ENCODE measurements at regions not wholly inside any gene's neighbourhood (a gene's known extent, or its start where the extent isn't known, plus 50 kb on each side); places are given as distances from the start of the nearest gene placed in this dataset.

GRCh38 chr2:64716569-64716968 lies 62.9 kb upstream of the SERTAD2 start:
- Histone ChIP-seq H3K9ac (ENCODE audit: low read length) (no peak overlapping the region), H3K4me1 (ENCODE audit: low read length) (no peaks in the 10 kb centered on the region), H3K79me2 (ENCODE audit: low read length) (0 out of 2 replicates have a peak, but pooled peaks cover 3% of the 10 kb centered on the region), H3K9me3 (replicated peaks; ENCODE audit: insufficient read depth, low read length) (no peaks in the 10 kb centered on the region), H3K9me2 (replicated peaks; ENCODE audit: insufficient read depth, low read length) (no peaks in the 10 kb centered on the region), H3F3A (ENCODE audit: insufficient read depth, low read length) (no peaks in the 10 kb centered on the region), H3K36me3 (replicated peaks; ENCODE audit: insufficient read depth, low read length) (no peaks in the 10 kb centered on the region), H3K4me2 (ENCODE audit: low read depth, low read length) (no peak overlapping the region), H2AFZ (ENCODE audit: low read length) (no peak overlapping the region), H3K27ac (ENCODE audit: low read length) (no peak overlapping the region), H4K20me1 (ENCODE audit: insufficient read depth, low read length) (no peaks in the 10 kb centered on the region), H3K27me3 (replicated peaks; ENCODE audit: insufficient read depth, low read length) (no peaks in the 10 kb centered on the region), H3K4me3 (ENCODE audit: low read length) (no peak overlapping the region)
- TF ChIP-seq EZH2 (optimal IDR thresholded peaks at IDR 0.05; ENCODE audit: low read depth, low read length), result no peak
- TF ChIP-seq EZH2phosphoT487 (IDR thresholded peaks at IDR 0.05; ENCODE audit: low read length), result no peak
- TF ChIP-seq, protein P1, sequence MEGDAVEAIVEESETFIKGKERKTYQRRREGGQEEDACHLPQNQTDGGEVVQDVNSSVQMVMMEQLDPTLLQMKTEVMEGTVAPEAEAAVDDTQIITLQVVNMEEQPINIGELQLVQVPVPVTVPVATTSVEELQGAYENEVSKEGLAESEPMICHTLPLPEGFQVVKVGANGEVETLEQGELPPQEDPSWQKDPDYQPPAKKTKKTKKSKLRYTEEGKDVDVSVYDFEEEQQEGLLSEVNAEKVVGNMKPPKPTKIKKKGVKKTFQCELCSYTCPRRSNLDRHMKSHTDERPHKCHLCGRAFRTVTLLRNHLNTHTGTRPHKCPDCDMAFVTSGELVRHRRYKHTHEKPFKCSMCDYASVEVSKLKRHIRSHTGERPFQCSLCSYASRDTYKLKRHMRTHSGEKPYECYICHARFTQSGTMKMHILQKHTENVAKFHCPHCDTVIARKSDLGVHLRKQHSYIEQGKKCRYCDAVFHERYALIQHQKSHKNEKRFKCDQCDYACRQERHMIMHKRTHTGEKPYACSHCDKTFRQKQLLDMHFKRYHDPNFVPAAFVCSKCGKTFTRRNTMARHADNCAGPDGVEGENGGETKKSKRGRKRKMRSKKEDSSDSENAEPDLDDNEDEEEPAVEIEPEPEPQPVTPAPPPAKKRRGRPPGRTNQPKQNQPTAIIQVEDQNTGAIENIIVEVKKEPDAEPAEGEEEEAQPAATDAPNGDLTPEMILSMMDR (IDR thresholded peaks at IDR 0.05; ENCODE audit: low read length), result no peak
- DNase-seq, result no peak

DNA sequence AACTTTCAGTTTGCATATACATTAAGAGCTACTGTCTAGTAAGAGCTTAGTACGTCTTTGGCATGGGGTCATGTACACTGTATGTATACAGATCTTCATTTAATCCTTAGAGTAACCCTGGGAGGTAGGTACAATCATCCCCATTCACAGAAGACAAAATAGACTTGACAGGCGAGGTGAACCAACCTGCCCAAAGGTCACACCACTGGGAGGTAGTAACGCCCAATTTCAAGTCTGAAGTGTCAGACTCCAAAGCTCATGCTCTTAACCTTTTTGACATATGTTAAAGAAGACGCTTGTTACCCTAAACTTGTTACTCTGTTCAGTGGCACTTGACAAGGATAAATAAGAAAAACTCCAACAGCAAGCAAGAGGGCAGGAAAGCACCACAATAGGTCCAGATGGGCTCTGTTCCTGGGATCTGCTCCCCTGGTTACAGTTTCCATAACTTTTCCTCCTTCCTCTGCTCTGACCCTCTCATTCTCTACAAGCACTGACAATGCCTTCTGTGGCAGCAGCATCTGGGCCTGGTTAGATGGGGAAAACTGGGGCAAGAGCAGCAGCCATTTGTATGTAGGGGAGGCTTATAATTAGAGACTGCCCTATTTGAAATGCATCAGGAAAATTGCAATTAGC lies 64.7 kb upstream of the SERTAD2 start:
- Histone ChIP-seq H4K20me1 (ENCODE audit: insufficient read depth, low read length) (no peaks in the 10 kb centered on the region), H3F3A (ENCODE audit: insufficient read depth, low read length) (no peaks in the 10 kb centered on the region), H3K79me2 (ENCODE audit: low read length) (0 out of 2 replicates have a peak, but pooled peaks cover 3% of the 10 kb centered on the region), H3K27me3 (replicated peaks; ENCODE audit: insufficient read depth, low read length) (no peaks in the 10 kb centered on the region), H3K4me3 (ENCODE audit: low read length) (no peak overlapping the region), H3K4me2 (ENCODE audit: low read depth, low read length) (no peak overlapping the region), H3K36me3 (replicated peaks; ENCODE audit: insufficient read depth, low read length) (no peaks in the 10 kb centered on the region), H3K9me2 (replicated peaks; ENCODE audit: insufficient read depth, low read length) (no peaks in the 10 kb centered on the region), H2AFZ (ENCODE audit: low read length) (no peak overlapping the region), H3K9me3 (replicated peaks; ENCODE audit: insufficient read depth, low read length) (no peaks in the 10 kb centered on the region), H3K9ac (ENCODE audit: low read length) (no peak overlapping the region), H3K27ac (ENCODE audit: low read length) (no peak overlapping the region), H3K4me1 (ENCODE audit: low read length) (no peaks in the 10 kb centered on the region)
- TF ChIP-seq EZH2phosphoT487 (IDR thresholded peaks at IDR 0.05; ENCODE audit: low read length) (no peak), EZH2 (optimal IDR thresholded peaks at IDR 0.05; ENCODE audit: low read depth, low read length) (no peak)
- TF ChIP-seq, protein P1 (IDR thresholded peaks at IDR 0.05; ENCODE audit: low read length), result no peak
- no peak for DNase-seq

DNA sequence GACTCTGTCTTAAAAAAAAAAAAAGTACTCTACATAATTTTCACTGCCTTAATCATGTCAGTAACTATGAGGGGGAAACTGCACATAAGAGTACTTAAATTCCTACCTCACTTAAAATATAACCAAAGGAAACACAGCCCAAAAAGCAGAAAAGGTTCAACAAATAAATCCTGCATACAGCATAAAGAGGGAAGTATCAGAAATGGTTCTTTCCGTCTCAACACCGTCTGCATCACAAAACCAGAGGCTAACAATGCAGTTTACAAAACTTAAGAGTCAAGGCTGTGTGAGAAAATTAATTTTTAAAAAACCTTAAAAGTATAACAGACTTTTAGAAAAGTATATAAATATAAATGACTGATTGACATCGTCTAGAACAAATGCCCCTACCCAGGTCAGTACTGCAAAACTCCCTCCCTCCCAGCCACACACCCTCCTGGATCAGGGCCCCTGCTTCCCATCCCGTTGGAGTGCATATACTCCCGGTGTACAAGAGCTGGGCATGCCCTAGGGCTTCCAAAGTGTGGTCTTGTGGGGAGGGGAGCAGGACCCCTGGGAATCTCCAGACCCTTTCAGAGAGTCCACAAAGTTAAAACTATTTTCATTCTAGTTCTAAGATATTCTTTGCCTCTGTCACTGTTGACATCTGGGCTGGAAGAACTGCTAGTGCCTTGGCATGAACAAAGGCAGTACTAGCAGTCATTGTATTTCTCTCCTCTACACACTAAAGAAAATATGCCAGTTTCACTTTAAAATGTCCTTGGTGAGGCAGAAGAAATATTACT lies 67.0 kb upstream of the SERTAD2 start:
- no peaks in the 10 kb centered on the region for H4K20me1 ChIP-seq (ENCODE audit: insufficient read depth, low read length)
- no peaks in the 10 kb centered on the region; the same call in 1 of the 2 replicates for H3K79me2 ChIP-seq (ENCODE audit: low read length)
- DNase-seq, result no peak
- H3K4me1 ChIP-seq (ENCODE audit: low read length), result no peaks in the 10 kb centered on the region
- TF ChIP-seq, protein P1 (IDR thresholded peaks at IDR 0.05; ENCODE audit: low read length), result no peak
- no peak for TF ChIP-seq EZH2phosphoT487 (IDR thresholded peaks at IDR 0.05; ENCODE audit: low read length)
- TF ChIP-seq EZH2 (optimal IDR thresholded peaks at IDR 0.05; ENCODE audit: low read depth, low read length), result no peak
- H3K9ac ChIP-seq (ENCODE audit: low read length), result no peak overlapping the region
- H3F3A ChIP-seq (ENCODE audit: insufficient read depth, low read length), result no peaks in the 10 kb centered on the region
- no peaks in the 10 kb centered on the region for H3K27me3 ChIP-seq (replicated peaks; ENCODE audit: insufficient read depth, low read length)
- H3K9me2 ChIP-seq (replicated peaks; ENCODE audit: insufficient read depth, low read length), result no peaks in the 10 kb centered on the region
- H3K36me3 ChIP-seq (replicated peaks; ENCODE audit: insufficient read depth, low read length), result no peaks in the 10 kb centered on the region
- H3K27ac ChIP-seq (ENCODE audit: low read length), result no peak overlapping the region
- no peak overlapping the region for H2AFZ ChIP-seq (ENCODE audit: low read length)
- H3K4me3 ChIP-seq (ENCODE audit: low read length), result no peak overlapping the region
- no peak overlapping the region for H3K4me2 ChIP-seq (ENCODE audit: low read depth, low read length)
- no peaks in the 10 kb centered on the region for H3K9me3 ChIP-seq (replicated peaks; ENCODE audit: insufficient read depth, low read length)

All from MM.1S (cell line).